ENCODE measurements at regions not wholly inside any gene's neighbourhood (a gene's known extent, or its start where the extent isn't known, plus 50 kb on each side); places are given as distances from the start of the nearest gene placed in this dataset.

DNA sequence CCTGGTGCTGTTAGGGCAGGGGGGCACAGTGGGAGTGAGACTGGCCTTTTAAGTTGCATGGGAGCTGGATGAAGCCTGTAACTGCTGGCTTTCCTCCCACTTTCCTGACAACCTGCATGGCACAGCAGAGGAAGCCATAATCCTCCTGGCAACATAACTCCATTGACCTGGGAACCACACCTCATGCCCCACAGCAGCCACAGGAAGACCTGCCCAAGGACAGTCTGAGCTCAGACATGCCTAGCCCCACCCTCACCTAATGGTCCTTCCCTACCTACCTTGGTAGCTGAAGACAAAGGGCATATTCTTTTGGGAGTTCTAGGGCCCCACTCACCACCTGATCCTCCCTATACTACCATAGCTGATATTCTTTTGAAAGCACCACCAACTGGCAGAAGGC lies 482.2 kb upstream of the TOM1L1 start:
- CTCF ChIA-PET, result no interaction called here
- FAIRE-seq, result no peak
- Histone ChIP-seq H3K9me3 (replicated peaks; ENCODE audit: control insufficient read depth, insufficient read depth, low read length) (no peaks in the 10 kb centered on the region; the same call in 2 of the 3 replicates), H3K4me3 (no peak overlapping the region), H3K27me3 (replicated peaks in 1 of 2; ENCODE audit: control insufficient read depth in 2 of 2, insufficient read depth in 2 of 2, low read length in 1 of 2) (no peaks in the 10 kb centered on the region), H3K9ac (ENCODE audit: control insufficient read depth, insufficient read depth, low read length) (no peak overlapping the region), H3K79me2 (ENCODE audit: control insufficient read depth, insufficient read depth, low read length) (no peaks in the 10 kb centered on the region), H3K4me1 (ENCODE audit: control insufficient read depth, insufficient read depth, low read length) (no peaks in the 10 kb centered on the region), H3K27ac (ENCODE audit: control insufficient read depth, insufficient read depth) (no peak overlapping the region), H3K4me2 (ENCODE audit: control insufficient read depth, insufficient read depth) (no peak overlapping the region), H2AFZ (ENCODE audit: control insufficient read depth, low read depth, low read length) (no peak overlapping the region), H3K36me3 (ENCODE audit: control insufficient read depth in 2 of 2, insufficient read depth in 2 of 2, low read length in 1 of 2) (no peaks in the 10 kb centered on the region), H4K20me1 (ENCODE audit: control insufficient read depth, insufficient read depth) (no peaks in the 10 kb centered on the region)
- TF ChIP-seq IRF4 (IDR thresholded peaks at IDR 0.05; ENCODE audit: low read depth, low read length), result no peak
- TF ChIP-seq ZNF24 (IDR thresholded peaks at IDR 0.05), result no peak
- TF ChIP-seq PML (IDR thresholded peaks at IDR 0.05; ENCODE audit: low read length), result no peak
- TF ChIP-seq TBL1XR1 (IDR thresholded peaks at IDR 0.05; ENCODE audit: low read depth, low read length), result no peak
- no peak for TF ChIP-seq RCOR1 (conservative IDR thresholded peaks at IDR 0.05; ENCODE audit: low read depth, low read length)
- TF ChIP-seq, protein P1, sequence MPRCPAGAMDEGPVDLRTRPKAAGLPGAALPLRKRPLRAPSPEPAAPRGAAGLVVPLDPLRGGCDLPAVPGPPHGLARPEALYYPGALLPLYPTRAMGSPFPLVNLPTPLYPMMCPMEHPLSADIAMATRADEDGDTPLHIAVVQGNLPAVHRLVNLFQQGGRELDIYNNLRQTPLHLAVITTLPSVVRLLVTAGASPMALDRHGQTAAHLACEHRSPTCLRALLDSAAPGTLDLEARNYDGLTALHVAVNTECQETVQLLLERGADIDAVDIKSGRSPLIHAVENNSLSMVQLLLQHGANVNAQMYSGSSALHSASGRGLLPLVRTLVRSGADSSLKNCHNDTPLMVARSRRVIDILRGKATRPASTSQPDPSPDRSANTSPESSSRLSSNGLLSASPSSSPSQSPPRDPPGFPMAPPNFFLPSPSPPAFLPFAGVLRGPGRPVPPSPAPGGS (IDR thresholded peaks at IDR 0.05; ENCODE audit: borderline replicate concordance, insufficient read depth, low read depth, low read length, poor library complexity, severe bottlenecking), result no peak
- no peak for TF ChIP-seq ZNF217 (IDR thresholded peaks at IDR 0.05)
- no peak for TF ChIP-seq YBX1 (IDR thresholded peaks at IDR 0.05)
- no peak for TF ChIP-seq CBX5 (IDR thresholded peaks at IDR 0.05; ENCODE audit: low read depth)
- no peak for TF ChIP-seq ATF7 (IDR thresholded peaks at IDR 0.05; ENCODE audit: low read depth)
- no peak for TF ChIP-seq SMC3 (IDR thresholded peaks at IDR 0.05; ENCODE audit: borderline replicate concordance, low read length)
- TF ChIP-seq FOS (IDR thresholded peaks at IDR 0.05; ENCODE audit: borderline replicate concordance, extremely low read depth, insufficient read length), result no peak
- TF ChIP-seq SP1 (IDR thresholded peaks at IDR 0.05; ENCODE audit: low read depth, low read length), result no peak
- no peak for TF ChIP-seq BACH1 (IDR thresholded peaks at IDR 0.05; ENCODE audit: borderline replicate concordance)
- TF ChIP-seq, protein P2, sequence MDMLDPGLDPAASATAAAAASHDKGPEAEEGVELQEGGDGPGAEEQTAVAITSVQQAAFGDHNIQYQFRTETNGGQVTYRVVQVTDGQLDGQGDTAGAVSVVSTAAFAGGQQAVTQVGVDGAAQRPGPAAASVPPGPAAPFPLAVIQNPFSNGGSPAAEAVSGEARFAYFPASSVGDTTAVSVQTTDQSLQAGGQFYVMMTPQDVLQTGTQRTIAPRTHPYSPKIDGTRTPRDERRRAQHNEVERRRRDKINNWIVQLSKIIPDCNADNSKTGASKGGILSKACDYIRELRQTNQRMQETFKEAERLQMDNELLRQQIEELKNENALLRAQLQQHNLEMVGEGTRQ (IDR thresholded peaks at IDR 0.05; ENCODE audit: borderline replicate concordance, low read depth, low read length), result no peak
- TF ChIP-seq NR2F1 (conservative IDR thresholded peaks at IDR 0.05), result no peak
- no peak for TF ChIP-seq POLR2A (IDR thresholded peaks at IDR 0.05; ENCODE audit: low read depth, low read length)
- no peak for TF ChIP-seq ZNF274 (IDR thresholded peaks at IDR 0.05; ENCODE audit: insufficient read depth, insufficient read length)
- TF ChIP-seq CBFB (IDR thresholded peaks at IDR 0.05; ENCODE audit: low read depth), result no peak
- TF ChIP-seq ESRRA (IDR thresholded peaks at IDR 0.05; ENCODE audit: low read length), result no peak
- in situ Hi-C loops (cut with MboI), result no loop called here
- SMC1A ChIA-PET (ENCODE audit: uncharacterized antibody, unreplicated experiment), result no interaction called here
- no TSS peak for BruUV-seq (replicated peaks)
- RAD21 ChIA-PET (ENCODE audit: unreplicated experiment), result no interaction called here
- ATAC-seq, result no peak
- intact Hi-C loops (cut with micrococcal nuclease; ENCODE audit: unreplicated experiment), result no loop called here
- DNase-seq (ENCODE audit: low read depth, low spot score), result no peak
- POLR2A ChIA-PET, result interaction anchor here (0.5 kb wide), 1 partner anchor 488 kb away, joined by 6 read pairs; no protein-coding TSS in a partner anchor

Data from GM12878 (cell line).